ENCODE measurements at regions not wholly inside any gene's neighbourhood (a gene's known extent, or its start where the extent isn't known, plus 50 kb on each side); places are given as distances from the start of the nearest gene placed in this dataset.

DNA sequence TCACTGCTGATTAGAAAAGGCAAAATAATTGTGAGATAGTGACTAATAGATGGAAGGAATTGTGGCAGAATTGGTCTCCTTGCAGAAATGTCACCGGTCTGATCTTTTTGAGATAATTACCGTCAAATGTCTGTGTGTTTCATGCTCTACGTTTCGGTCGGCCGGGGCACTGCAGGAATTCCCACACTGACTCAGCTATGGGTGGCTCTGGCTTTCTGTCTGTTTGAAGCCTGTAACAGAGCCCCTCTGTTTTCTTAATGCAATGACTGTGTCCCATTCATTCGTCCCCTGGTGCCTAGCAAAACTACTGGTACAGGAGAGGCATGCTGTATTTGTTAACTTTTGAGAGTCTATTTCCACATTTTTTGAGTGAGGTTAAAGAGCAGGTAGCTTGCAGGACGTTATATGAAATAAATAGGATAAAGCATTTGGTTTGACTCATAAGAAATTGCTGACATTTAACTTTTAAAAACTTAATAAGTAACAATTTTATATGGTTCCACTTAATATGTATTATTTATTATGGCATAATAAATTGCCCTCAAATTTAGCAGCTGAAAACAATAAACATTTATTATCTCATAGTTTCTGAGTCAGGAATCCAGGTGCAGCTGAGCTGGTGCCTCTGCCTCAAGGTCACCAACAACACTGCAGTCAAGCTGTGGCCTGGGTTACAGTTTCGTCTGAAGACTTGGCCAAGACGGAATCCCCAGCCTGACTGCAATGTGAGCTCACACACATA lies 53.3 kb upstream of the CTBP2 start:
- DNase-seq (ENCODE audit: low read depth), result no peak

DNA sequence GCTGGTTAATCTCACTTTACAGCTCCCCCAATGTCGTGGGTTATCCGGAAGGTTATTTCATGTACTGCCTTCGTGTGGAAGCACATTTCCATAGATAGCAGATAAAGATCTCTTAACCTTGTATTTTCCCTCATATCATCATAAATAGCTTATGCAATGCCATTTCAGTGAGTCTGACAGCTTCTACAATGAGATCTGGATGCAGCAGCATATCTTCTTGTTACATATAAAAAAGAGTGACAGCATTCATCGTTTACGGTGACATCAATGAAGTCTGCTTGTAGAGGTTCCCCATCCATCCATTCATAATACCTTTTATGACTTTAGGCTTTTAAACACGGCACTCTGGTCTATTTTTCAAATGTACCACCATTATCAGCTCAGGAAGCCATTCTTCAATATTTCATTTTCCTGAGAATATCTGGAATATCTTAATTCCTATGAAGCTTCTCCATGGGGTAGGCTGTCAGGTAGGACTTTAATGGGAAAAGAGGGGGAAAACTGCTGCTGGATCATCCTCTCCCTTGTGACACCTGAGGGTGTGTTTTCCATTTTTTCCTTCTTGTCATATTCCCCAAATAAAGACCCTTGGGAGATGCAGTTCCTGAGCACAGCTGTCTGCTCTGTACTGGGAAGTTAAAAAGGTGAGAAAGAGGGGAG lies 51.9 kb upstream of the CTBP2 start:
- no peak for DNase-seq (ENCODE audit: low read depth)

Data from HS-5 (cell line).